ENCODE measurements at regions not wholly inside any gene's neighbourhood (a gene's known extent, or its start where the extent isn't known, plus 50 kb on each side); places are given as distances from the start of the nearest gene placed in this dataset.

DNA sequence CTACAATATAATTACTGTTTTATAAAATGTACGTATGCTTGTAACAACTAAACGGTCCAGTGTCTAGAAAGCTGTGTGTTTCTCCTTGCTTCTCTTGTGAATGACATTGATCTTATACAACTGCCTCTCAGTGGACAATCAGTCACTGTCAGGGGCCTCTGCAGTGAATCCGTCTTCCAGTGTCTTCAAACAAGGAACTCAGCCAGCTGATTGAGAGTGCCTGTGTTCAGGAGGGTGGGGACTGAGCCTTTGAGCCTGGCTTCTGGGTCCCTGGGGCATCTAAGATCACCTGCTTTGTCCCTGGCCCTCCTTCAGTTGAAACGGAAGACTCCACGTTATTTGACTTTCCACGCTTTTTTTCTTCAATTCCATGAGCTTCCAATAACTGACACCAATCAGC lies 133.1 kb upstream of the SFSWAP start:
- TF ChIP-seq GATA3 (IDR thresholded peaks at IDR 0.05; ENCODE audit: low read depth, low read length) (no peak), GATA2 (IDR thresholded peaks at IDR 0.05; ENCODE audit: low read depth, low read length) (no peak)
